Suprapubic skin (tissue), 4 donors: ENCODE measurements at regions not wholly inside any gene's neighbourhood (a gene's known extent, or its start where the extent isn't known, plus 50 kb on each side); places are given as distances from the start of the nearest gene placed in this dataset.

ENCODE experiments used
- DNase-seq, 2 donors: peaks; one replicate each; pipeline ENCODE4 v3.0.0-alpha.2; 2019; ENCODE audit warnings: low spot score in 2 of 2
- H3K27ac ChIP-seq: fragments of 200-600 bp; sonication (generic); one replicate; pipeline ENCODE4 v1.5.1; 2019
- H3K27me3 ChIP-seq: fragments of 200-600 bp; sonication (generic); one replicate; pipeline ENCODE4 v1.5.1; 2019
- H3K36me3 ChIP-seq: fragments of 200-600 bp; sonication (generic); one replicate; pipeline ENCODE4 v1.5.1; 2019
- H3K4me1 ChIP-seq: fragments of 200-600 bp; sonication (generic); one replicate; pipeline ENCODE4 v1.5.1; 2019
- H3K4me3 ChIP-seq: fragments of 200-600 bp; sonication (generic); one replicate; pipeline ENCODE4 v1.5.1; 2019; ENCODE audit warnings: mild to moderate bottlenecking
- H3K9me3 ChIP-seq: fragments of 200-600 bp; sonication (generic); one replicate; pipeline ENCODE4 v1.5.1; 2019
- CTCF ChIP-seq, 2 donors: fragments of 200-600 bp in 1 of 2; fragments of 450-650 bp in 1 of 2; sonication (generic) in 1 of 2; IDR thresholded peaks; one replicate each; pipeline ENCODE4 v1.5.1; 2016 to 2019; ENCODE audit warnings: antibody characterized with exemption in 2 of 2, mild to moderate bottlenecking in 1 of 2, moderate library complexity in 1 of 2
- EP300 ChIP-seq: sonication (generic); formaldehyde crosslinking; IDR thresholded peaks from one replicate; pipeline ENCODE4 v1.6.1; 2017; ENCODE audit warnings: antibody characterized with exemption
- POLR2A ChIP-seq, 2 donors: fragments of 450-650 bp; IDR thresholded peaks; one replicate each; pipeline ENCODE4 v1.6.1; 2017; ENCODE audit warnings: antibody characterized with exemption in 2 of 2, mild to moderate bottlenecking in 2 of 2, moderate library complexity in 2 of 2
- POLR2AphosphoS5 ChIP-seq, 3 donors: sonication (generic); formaldehyde crosslinking; IDR thresholded peaks; one replicate each; pipeline ENCODE4 v1.6.1; 2017; ENCODE audit warnings: antibody characterized with exemption in 3 of 3
- WGBS: methylation state at CpG from one replicate; pipeline ENCODE4 v1.1.5; 2018; 5-methylcytosine and 5-hydroxymethylcytosine counted together

- no peak overlapping the region for H3K4me3 ChIP-seq
- no peaks in the 10 kb centered on the region for H3K4me1 ChIP-seq
- no peak for DNase-seq
- peaks cover 3% of the 10 kb centered on the region for H3K27me3 ChIP-seq
- no peaks in the 10 kb centered on the region for H3K36me3 ChIP-seq
- 50% methylated on average over 13 of the region's 13 CpGs for WGBS
- no peak for TF ChIP-seq CTCF (IDR thresholded peaks at IDR 0.05)
- TF ChIP-seq EP300: no peak
- no peaks in the 10 kb centered on the region for H3K9me3 ChIP-seq
- no peak overlapping the region for H3K27ac ChIP-seq
Measured at GRCh38 chr21:38075833-38076587, 159.8 kb upstream of the KCNJ6 start.

GRCh38 chr21:38077569-38077968 is 161.3 kb upstream of the KCNJ6 start:
- WGBS: 57% methylated on average over 5 of the region's 5 CpGs
- TF ChIP-seq POLR2A (IDR thresholded peaks at IDR 0.05) (no peak), POLR2AphosphoS5 (IDR thresholded peaks at IDR 0.05) (no peak), EP300 (no peak), CTCF (IDR thresholded peaks at IDR 0.05) (no peak)
- H3K27me3 ChIP-seq: peaks cover 3% of the 10 kb centered on the region
- no peak for DNase-seq
- no peak overlapping the region for H3K4me3 ChIP-seq
- no peaks in the 10 kb centered on the region for H3K36me3 ChIP-seq
- H3K9me3 ChIP-seq: no peaks in the 10 kb centered on the region
- H3K4me1 ChIP-seq: no peaks in the 10 kb centered on the region
- H3K27ac ChIP-seq: no peak overlapping the region

GRCh38 chr21:38080888-38081287 is 164.6 kb upstream of the KCNJ6 start:
- Histone ChIP-seq H3K36me3 (no peaks in the 10 kb centered on the region), H3K4me1 (no peaks in the 10 kb centered on the region), H3K4me3 (no peak overlapping the region), H3K27me3 (peaks cover 1% of the 10 kb centered on the region), H3K27ac (no peak overlapping the region), H3K9me3 (no peaks in the 10 kb centered on the region)
- DNase-seq: no peak
- TF ChIP-seq CTCF (IDR thresholded peaks at IDR 0.05) (no peak), EP300 (no peak), POLR2A (IDR thresholded peaks at IDR 0.05) (no peak), POLR2AphosphoS5 (IDR thresholded peaks at IDR 0.05) (no peak)
- 80% methylated on average over 10 of the region's 10 CpGs for WGBS

GRCh38 chr21:38081708-38082107 is 165.5 kb upstream of the KCNJ6 start:
- TF ChIP-seq POLR2AphosphoS5 (IDR thresholded peaks at IDR 0.05) (no peak), EP300 (no peak)
- Histone ChIP-seq H3K4me3 (no peak overlapping the region), H3K4me1 (no peaks in the 10 kb centered on the region), H3K27ac (no peak overlapping the region), H3K9me3 (no peaks in the 10 kb centered on the region), H3K36me3 (no peaks in the 10 kb centered on the region), H3K27me3 (no peaks in the 10 kb centered on the region)
- DNase-seq: no peak
- WGBS: 92% methylated on average over 9 of the region's 9 CpGs

- no peaks in the 10 kb centered on the region for H3K9me3 ChIP-seq
Measured at GRCh38 chr21:38082936-38083485, 166.8 kb upstream of the KCNJ6 start.

More at GRCh38 chr21:38082936-38083485, 166.8 kb upstream of the KCNJ6 start:
- TF ChIP-seq CTCF (IDR thresholded peaks at IDR 0.05) (no peak), POLR2A (IDR thresholded peaks at IDR 0.05) (no peak), POLR2AphosphoS5 (IDR thresholded peaks at IDR 0.05) (no peak), EP300 (no peak)
- H3K36me3 ChIP-seq: no peaks in the 10 kb centered on the region
- H3K27me3 ChIP-seq: peaks cover 3% of the 10 kb centered on the region
- no peak overlapping the region for H3K27ac ChIP-seq
- no peaks in the 10 kb centered on the region for H3K4me1 ChIP-seq
- WGBS: 49% methylated on average over 4 of the region's 4 CpGs
- H3K4me3 ChIP-seq: no peak overlapping the region
- no peak for DNase-seq
